Stimulated activated CD4-positive, alpha-beta T cell treated with anti-CD3 and anti-CD28 coated beads, TNF-alpha, amount 100 ng/mL, for 24 hours (primary cell): ENCODE measurements at regions not wholly inside any gene's neighbourhood (a gene's known extent, or its start where the extent isn't known, plus 50 kb on each side); places are given as distances from the start of the nearest gene placed in this dataset.

Experiments used
- DNase-seq, 3 experiments: peaks; one replicate each; pipeline ENCODE4 v3.0.0-alpha.2; 2020; ENCODE audit warnings: low read depth in 3 of 3

DNA sequence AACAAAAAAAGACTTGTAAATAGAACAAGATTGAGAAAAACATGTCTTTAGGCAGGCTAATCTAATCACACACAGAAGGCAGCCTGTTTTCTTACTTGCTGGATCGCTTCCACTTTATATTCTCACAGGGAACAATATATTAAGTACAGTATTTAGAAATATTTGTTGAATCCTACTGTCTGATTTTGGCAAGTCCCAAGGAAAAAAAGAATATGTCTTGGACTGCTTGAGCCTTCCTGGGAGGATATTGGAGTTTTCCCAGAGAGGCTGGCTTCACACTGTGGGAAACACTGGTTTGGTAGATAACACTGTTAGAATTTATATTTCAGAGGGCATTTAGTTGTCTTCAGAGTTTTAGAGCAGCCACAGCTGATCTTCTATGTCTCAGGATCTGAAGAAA lies 229.7 kb downstream of the PRL start:
- no peak for DNase-seq

DNA sequence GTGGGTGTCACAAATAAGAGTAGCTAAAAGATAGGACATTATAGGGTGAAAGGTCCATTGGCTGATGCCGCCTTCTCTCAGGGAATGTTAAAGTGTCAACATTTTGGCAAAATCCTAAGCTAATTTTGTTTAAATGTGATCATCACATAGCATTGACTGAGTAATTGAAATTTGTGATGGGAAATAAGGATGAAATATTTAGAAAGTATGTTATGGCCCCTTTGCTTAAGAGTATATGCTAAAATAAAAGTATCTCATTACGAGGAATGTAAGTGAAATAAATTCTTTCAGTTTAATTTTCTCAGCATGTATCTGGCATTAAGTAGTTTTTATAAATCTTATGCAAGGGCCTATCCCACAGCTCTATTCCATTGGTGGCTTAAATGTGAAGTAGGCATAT lies 229.2 kb downstream of the PRL start:
- no peak for DNase-seq

DNA sequence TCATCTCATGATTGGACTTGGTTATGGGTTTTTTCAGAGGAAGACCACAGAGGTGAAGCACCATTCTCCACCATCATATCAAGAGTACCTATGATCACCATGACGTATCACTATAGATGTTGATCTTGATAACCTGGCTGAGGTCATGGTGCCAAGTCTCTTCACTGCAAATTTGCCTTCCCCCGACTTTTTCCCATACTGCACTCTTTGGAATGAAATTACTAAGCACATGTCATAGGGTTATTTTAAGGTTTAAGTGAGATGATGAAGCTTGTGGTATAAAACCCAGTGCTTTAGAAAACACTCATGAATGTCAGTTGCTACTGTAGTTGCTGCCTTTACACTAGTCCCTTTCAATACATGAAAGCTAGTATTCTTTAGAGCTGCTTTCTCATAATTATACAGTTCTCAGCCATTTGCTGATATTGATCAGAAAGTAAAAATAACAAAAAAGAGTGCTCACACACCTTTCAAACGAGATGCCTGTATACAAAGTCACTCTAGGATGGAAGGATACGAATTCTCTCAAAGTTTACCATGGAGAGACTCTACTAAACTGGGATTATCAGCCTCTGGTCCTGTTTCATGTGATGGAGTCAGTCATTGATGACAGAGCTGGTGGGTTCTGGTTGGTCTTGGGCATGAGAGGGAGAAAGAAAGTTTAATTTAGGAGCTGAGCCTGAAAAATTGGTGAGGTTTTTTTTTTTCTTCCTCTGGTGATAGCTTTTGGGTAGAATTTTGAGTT lies 228.1 kb downstream of the PRL start:
- DNase-seq = no peak

DNA sequence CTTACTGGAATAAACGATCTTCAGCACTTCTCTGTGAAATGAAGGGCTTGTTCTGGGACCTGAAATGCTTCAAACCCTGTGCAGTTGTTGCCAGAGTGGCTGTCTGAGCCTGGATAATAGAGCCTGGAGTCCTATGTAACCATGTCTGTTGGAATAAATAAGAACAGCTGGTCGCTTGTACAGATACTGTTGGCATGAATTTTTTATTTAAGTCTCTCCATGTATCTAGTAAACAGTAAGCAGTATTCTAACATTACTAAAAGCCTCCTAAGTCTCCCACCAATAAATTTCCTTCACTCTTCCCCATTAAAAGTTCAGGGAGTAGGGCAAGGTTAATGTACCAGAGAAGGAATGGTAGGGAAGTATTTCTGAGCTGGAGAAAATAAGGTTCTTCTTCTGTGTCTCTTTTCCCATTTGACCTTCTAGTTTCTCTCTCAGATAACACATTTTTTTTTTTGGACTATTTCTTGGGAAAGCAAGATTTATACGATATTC lies 227.5 kb downstream of the PRL start:
- no peak for DNase-seq

DNA sequence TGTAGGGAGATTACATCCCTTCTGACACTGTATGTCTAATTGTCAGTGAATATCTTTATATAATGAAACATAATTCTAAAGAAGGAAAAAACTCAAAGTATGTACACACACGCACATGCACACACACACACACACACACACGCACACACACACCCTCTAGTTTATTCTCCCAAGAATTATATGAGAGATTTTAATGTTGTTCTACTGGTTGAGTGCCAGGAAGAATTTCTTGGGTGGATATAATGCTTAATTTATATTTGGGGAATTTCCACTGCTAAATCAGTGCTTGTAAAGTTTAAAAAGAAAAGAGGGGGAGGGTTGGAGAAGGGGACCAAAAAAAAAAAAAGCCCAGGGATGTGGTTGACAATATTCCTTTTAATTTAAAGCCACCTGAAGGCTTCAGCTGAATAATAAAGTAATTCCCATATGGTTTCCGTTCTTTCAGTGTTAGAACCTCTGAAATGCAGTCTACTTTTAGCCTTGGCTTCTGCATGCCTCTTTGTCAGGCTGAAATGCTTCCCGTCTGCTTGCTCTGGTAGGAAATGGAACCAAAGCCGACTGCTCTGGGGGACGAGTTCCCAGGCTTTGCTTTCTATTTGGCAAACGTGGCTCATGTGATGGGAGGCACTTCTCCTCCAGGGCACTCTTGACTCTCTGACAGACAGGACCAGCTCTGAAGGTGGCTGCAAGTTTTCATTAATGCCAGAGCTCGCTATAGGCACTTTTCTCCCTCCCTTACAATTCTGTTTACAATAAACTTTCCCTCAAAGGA lies 225.4 kb downstream of the PRL start:
- DNase-seq = no peak

DNA sequence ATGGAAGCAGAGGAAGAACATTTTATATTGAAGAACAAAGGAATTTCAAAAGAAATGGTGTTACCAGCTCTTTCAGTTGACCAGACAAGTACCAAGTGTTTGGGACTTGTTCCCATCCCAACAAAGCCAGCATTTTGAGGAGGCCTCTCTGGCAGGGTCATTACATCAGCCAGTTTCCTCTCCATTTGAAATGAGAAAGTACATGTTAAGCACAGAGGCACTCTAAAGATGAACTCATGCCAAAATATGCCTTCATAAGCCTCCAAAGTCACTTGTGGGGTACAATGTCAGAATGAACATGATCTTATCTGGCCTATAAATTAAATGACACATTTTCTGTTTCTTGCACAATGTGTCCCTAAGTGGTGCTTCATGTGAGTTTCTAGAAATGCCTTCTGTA lies 223.9 kb downstream of the PRL start:
- DNase-seq = no peak

DNA sequence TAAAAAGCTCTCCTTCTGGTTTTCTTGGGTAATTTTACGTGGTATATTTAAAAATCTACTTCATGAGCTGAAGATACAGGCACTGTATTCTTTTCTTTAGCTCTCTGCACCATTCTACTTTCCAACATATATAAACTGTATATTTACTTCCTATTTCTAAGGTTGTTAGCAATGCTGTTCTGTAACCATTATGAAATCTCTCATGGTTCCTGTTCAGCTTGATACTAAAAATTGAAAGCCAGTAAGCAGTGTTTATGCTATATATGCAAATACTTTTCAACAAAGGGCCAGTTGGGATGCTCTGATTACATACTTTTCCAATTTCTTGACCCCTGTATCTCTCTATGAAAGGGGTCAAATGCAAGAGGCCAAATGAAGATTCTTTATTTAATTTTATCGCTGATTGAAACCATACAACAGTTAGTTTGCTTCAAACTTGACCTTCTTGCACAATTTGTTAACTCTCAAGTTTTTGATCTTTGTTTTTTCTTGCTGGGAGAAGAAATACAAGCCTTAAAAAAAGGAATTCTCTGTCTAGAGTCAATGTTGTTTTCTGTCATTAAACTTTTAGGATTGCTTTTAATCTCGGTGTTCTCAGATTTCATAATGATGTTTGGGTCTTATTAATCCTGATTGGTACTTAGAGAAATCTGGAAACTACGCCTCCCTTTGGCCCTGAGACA lies 223.2 kb downstream of the PRL start:
- no peak for DNase-seq

DNA sequence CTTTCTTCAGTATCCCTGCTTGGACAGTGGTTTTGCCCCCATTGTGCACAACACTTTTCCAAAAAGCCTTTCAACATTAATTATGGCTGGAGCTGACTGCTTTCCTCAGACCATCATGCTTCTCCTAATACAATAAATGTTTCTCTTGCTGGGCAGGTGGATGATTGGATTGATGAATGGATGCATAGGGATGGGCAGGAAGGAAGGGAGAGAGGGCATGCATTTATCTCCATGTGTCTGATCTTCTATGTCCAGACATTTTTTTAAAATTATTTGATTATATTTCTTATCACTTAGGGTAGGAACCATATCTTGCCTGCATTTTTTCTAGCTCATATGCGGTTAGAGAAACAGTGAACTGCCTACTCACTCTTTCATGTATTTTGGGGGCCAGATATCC lies 218.5 kb downstream of the PRL start:
- DNase-seq = no peak

DNA sequence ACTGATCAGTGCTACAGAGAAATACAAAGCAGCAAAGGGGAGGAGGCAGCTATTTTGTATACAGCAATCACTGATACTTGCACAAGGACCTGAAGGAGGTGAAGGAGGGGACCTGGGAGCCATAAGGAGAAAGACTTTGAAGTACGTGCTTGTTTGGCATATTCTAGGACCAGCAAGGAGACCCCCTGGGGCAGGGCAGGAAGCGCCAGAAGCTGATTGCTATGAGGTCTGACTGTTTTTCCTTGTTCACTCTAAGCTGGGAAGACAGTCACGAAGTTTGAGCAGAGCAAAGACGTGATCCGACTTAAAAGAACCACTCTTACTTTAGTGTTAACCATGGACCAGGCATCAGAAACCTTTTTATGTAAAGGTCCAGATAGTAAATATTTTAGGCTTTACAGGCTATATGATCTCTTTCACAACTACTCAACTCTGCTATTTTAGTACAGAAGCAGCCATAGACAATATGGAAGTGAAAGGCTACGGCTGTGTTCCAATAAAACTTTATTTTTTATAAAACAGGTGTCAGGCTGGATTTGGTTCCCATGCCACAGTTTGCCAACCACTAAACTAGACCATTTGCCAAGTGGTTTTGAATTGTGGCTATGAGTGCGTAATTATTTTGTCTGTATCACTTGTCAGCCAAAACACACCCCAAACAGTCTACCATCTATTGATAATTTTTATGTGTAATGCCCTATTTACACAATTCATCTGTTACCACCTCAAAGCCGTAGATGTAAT lies 217.9 kb downstream of the PRL start:
- no peak for DNase-seq

DNA sequence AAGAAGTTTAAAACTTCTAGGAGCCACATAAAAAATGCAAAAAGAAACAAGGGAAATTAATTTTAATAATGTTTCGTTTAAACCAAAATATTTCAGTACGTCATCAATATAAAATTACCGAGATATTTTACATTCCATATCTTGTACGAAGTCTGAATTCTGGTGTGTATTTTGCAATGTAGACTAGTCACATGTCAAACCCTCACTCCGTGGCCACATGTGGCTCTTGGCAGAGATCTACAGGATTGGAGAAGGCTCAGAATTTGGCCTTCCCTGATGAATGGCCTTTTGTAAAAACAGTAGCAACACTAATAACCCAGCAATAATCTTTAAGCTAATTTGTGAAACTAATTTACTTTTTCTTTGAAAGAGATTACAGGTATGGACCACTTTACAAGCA lies 217.1 kb downstream of the PRL start:
- no peak for DNase-seq

DNA sequence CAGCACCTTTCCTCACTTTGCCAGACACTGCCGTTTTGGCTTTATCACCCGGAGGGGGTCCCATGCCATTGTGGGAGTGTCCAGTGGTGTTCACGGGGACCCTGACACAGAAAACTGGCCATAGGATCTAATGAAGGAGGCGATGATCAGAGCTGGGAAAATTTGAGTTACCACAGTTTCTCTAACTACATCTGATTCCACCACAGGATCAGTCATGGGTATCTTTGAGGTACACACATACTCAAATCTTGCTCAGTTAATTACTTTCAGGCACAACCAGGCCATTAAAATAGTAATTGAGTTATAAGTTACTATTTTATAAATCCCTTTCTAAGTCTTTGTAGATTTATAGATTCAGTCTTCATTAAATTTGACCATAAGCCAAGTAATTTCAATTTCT lies 215.1 kb downstream of the PRL start:
- no peak for DNase-seq

DNA sequence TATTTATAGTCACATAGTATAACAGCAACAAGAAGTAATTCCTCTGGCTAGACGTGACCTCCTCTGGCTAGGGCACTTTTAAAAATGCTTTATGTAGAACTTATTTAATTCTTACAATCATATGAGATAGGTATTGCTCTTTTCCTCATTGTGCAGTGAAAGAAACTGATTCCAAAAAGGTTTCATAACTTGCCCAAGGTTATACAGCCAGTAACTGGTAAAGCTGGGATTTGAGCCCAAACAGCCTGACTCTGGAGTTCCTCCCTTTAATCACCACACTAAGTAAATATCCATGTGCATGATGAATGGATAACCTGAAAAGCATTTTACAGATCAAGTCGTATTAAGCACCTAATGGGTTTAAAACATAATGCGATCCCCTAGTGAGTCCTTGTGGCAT lies 214.6 kb downstream of the PRL start:
- no peak for DNase-seq

DNA sequence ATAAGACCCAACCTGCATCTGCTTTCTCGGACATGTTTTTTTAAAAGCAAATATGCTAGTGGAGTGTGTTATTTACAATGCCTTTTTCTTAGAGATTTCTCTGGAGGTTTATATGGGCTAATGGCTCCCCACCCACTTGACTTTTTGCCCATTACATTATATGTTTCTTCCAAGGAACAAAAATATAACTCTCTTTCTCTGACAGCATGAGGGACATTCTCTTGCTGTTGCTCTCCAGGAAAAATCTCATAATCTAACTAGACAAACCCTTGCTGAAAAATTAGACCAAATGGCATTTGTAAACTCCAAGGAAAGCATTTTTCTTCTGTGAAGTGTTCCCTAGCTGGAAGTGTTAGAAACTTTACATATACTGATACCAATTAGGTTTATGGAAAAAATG lies 213.7 kb downstream of the PRL start:
- DNase-seq = no peak

DNA sequence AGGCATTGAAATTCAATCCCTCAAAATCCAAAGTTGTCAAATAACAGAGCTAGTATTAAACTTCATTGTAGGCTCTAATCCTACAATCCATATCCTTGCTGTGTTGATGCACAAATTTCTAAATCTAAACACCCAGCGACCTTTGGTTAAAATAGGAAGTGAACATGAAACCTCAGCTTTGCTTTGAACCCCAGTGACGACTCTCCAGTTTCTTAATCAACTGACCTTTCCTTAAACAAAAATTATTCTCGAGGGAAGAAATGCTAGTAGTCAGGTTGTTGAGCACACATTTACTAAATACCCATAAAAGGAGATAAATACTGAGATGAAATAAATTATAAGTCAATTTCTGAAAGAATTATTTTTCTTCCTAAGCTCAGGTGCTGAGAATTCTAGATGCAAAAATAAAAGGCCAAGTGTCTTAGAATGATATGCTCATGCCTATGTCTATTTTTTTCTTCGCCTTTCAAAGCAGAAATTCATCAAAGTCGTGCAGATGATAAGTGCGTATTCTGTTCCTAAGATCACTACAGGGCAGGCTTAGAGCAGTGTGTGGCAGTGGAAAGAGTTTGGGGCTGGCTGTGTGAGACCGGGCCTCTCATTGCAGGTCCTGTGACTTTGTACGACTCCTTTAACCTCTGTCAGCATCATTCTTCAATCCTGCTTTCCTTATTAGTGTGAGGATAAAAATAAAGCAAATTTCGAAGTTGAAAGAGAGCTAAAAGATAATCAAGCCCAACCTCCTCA lies 208.7 kb downstream of the PRL start:
- no peak for DNase-seq

DNA sequence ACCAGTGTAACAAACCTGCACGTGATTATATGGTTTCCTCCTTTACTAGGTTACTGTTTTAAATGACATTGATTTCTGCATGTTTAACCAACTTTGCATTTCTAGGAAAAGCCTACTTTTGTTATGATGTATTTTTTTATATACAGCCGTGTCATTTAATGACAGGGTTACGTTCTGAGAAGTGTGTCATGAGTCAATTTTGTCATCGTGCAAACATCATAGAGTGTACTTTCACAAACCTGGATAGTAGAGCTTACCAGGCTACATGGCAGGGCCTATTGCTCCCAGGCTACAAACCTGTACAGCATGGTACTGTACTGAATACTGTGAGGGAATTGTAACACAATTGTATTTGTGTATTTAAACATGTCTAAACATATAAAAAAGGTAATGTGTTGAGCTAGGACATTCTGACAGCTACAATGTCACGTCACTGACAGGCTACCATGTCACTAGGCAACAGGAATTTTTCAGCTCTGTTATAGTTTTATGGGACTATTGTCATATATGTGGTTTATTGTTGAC lies 205.3 kb downstream of the PRL start:
- DNase-seq = no peak

DNA sequence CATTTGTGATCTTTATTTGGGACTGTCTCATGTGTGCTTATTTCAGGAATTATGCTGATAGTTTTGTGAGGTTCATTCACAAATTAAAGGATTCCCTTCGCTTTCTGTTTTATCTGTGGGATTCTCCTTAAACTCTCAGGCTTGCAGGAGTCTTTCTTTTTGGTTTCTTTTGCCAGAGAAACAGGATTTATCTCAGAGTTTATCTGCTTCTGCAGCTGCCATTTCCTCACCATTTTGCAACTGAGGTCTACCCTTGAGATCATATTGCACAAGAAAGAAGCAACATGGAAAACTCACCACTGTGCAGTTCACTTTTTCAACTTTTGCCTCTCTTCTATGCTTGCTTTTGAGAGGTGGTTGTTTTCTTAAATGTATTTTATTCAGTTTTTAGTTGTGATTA lies 201.0 kb downstream of the PRL start:
- no peak for DNase-seq

DNA sequence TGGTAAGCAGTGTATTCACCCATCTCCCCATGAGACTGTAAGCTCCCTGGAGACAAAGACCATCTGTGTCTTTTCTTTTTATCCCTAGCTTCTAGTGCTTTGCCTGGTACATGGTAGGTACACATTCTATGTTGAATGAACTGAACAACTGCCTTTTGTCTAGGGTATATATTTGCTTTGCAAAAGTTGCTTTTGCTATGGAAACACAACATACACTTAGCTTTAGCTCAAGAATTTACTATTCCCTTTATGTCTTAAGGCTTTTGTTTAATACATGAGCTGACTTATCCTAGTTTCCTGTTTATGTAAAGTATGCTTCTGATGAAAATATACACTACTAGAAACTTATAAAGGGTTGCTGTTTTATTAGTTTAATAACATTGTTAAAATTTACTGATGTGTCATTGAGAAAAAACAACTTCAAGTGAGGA lies 198.2 kb downstream of the PRL start:
- no peak for DNase-seq

DNA sequence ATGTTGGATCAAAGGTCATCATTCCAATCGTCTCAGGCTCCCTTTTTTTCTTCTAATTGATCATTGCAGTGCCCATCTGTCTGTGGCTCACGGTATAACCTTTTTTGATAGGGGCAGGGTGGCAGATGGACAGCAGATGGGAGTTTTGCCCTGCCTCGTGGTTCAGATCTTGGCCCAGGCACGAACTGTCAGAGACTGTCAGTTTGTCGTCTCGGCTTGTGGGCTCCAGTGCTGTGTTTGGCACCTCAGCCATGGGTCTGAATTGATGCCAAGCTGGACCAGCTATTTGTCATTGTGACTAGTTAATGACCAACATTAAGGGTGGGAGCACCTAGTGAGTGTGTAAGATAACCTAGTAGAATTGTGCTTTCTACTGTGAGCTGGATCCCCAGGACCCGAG lies 197.6 kb downstream of the PRL start:
- DNase-seq = no peak

DNA sequence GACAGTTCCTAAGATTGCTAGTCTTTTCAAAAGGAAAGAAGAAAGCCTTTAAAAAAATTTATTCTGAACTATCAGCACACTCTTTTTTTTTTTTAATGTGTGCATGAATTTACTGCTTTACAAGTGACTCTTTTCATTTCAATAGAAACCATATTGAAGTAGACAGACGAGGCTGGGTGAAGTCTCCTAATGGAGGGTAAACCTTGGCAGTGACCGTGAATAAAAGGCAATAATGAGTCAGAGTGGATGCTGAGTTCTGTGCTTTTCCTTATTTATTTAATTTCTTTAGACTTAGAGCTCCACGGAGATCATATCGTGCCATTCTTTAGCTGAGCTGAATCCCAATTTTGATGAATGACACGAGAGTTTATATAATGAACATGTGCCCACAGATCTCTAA lies 196.9 kb downstream of the PRL start:
- no peak for DNase-seq

DNA sequence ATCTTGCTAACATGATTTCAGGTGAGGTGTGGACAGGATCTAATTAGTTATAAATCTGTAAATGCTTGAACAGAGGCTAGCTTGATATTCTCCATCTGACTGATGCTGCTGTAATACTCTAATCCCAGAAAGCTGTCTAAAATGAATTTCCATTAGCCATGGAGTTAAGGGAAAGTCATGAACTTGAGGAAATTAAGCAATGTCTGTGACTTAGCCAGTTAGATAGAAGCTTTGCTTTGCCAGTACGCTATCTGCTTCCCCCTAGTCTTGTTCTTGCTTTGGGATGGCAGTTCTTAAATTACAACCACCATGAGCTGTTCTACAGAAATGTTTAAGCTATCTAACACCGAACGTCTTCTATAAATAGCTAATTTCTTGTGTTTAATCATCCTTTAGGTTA lies 195.7 kb downstream of the PRL start:
- no peak for DNase-seq

DNA sequence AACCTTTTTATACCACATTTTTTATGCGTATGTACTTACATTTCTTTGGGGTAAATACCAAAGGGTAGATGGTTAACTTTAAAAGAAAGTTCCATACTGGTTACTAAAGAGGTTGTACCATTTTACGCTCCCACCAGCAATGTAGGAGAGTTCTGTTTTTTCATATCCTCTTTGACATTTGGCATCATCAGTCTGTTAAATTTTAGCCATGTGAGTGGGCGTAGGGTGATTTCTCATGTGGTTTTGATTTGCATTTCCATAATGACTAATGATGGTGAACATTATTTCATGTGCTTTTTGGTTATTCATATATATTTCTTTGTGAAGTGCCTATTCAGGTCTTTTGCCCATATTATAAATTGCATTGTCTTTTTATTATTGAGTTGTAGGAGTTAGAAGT lies 194.2 kb downstream of the PRL start:
- no peak for DNase-seq
